GM18867 (cell line): ENCODE measurements at regions not wholly inside any gene's neighbourhood (a gene's known extent, or its start where the extent isn't known, plus 50 kb on each side); places are given as distances from the start of the nearest gene placed in this dataset.

Source experiments
- ATAC-seq: cut with Tn5 transposase; IDR thresholded peaks from one replicate; pipeline ENCODE4 v1.9.1; 2021; ENCODE audit warnings: mild to moderate bottlenecking, moderate library complexity; ENCODE audit not compliant: unreplicated experiment

DNA sequence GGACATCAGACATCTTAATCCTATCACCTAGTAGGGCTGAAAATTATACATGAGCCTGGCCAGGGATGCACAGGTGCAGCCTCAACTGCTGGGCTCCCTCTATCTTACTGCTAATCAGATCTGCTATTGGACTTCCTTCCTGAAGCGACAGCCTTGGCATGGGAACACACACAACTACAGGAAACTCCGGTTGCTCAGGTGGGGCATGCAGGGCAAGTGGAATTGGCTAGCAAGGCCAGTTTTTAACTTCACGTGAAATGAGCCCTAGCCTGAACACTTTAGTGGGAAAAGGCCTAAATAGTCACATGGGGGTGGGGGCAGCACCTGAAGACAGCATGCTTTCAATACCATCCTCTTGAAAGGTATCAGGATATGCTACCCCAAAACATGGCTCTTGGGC lies 147.9 kb upstream of the NCKAP5 start:
- ATAC-seq = no peak

DNA sequence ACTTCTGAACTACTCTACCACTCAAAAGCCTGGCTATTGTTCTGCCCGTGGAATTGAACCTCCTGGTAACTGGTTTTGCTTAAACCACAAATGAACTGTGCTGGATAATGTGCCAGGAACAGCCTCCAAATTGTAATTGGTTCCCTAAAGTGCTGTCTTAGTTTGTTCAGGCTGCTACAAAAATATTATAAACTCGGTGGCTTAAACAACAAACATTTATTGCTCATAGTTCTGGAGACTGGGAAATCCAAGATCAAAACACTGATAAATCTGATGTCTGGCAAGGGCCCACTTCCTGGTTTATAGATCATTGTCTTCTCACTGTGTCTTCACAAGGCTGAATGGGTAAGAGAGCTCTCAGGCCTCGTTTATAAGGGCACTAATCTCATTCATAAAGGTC lies 149.2 kb upstream of the NCKAP5 start:
- no peak for ATAC-seq

- no peak for ATAC-seq
Measured at GRCh38 chr2:133718688-133719201, 150.5 kb upstream of the NCKAP5 start.

DNA sequence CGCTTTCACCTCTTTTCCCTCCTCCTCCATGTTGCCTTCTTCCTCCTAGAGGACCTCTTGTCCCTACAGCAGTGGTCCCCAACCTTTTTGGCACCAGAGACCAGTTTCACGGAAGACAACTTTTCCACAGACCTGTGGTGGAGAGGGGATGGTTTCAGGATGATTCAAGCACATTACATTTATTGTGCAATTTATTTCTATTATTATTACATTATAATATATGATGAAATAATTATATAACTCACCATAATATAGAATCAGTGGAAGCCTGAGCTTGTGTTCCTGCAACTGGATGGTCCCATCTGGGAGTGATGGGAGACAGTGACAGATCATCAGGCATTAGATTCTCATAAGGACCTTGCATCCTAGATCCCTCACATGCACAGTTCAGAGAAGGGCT lies 152.2 kb upstream of the NCKAP5 start:
- no peak for ATAC-seq

DNA sequence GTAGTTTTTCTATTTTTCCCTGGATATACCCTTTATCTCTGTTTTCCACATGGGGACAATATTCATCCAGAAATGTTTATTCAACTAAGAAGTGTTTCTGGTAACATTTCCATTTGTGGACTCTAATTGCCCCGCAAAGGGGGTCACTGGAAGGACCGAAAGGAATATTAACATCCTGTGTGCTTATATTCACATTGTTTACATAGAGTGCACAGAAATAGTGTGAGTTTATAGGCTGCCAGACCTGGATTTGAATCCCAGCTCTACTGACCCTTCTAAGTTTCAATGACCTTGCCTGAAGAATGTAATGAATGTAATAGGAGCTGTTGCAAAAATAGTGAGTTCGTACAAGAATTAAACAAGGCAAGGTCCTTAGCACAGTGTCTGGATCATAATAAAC lies 152.9 kb upstream of the NCKAP5 start:
- no peak for ATAC-seq

- no peak for ATAC-seq
Measured at GRCh38 chr2:133723133-133723532, 154.9 kb upstream of the NCKAP5 start.

DNA sequence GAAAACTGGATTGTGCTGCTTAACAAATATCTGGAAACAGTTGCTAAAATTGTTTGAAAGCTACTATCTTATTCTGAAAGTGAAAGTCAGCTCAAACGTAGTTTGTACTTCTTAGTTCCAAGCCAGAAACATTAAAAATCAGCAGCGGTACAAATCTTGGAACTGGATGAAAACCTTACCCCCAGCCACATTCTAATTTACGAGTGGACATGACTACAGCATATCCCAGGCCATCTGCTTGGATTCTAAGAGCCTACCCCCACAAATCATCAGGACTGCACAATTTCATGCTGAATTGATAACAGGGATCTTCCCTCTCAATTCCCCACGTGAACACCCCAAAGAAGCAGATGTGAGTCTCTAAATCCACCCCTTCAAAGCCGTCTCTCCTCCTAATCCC lies 158.7 kb upstream of the NCKAP5 start:
- no peak for ATAC-seq

DNA sequence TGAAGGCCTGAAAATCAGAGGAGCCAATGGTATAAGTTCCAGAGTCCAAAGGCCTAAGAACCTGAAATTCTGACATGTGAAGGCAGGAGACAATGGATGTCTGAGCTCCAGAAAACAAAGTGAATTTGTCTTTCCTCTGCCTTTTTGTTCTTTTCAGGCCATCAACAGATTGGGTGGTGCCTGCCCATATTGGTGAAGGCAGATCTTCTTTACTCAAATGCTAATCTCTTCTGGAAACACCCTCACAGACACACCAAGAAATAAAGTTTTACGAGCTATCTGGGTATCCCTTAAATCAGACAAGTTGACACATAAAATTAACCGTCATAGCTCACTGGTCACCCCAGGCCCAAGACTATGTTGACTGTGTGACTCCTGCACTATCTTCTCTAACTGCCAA lies 163.8 kb upstream of the NCKAP5 start:
- no peak for ATAC-seq

GRCh38 chr2:133732982-133733900 lies 165.0 kb upstream of the NCKAP5 start:
- ATAC-seq = no peak

DNA sequence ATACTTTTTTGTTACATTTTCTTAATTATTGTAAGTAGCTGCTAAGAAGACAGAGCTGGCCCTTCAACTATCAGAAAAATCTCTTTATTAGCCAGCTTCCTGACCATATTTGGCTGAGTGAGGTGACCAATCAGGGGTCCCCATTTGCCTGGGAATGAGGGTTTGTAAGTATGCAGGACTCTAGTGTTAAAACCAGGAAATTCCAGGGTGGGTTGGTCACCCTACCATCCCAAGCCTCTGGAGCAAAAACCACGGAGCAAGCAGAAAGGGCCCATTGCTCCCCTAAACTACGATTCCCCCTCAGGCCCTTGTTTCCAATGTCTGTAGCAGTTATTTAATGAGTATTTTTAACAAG lies 165.6 kb upstream of the NCKAP5 start:
- no peak for ATAC-seq

DNA sequence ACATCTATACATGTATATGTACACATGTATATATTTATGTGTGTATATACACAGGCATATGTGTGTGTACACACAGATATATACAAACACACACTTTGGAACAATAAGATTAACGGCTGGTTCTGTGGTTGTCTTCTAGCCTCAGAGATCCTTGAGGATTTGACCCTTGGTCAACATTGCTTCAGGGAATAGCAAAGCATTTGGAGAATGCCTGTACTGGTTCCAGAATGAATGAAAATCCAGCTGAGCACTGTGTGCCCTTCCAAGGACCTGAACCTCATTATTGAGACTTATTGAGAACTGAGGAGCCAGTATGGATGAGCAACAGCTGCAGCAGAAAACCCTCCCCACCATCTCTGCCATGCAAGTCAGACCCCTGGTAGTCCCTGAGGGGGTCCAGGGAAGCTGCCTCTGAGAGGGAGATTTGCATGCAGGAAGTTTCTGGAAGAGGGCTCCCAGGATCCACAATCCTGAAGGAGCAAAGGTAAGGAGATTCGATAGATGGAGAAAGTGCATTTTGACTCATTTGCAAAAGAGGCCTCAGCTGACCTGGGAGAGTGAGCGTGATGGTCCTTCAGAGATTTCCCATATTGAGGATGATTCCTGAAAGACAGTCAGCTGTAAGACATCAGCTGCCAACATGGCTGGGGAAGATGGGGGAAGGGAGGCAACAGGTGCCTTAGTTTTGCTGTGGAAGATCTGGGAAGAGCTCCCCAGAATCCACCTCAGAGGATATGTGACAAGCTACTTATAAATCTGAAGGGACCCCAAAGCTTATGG lies 166.6 kb upstream of the NCKAP5 start:
- no peak for ATAC-seq

GRCh38 chr2:133736674-133737073 lies 168.4 kb upstream of the NCKAP5 start:
- no peak for ATAC-seq

- no peak for ATAC-seq
Measured at GRCh38 chr2:133737242-133737993, 169.2 kb upstream of the NCKAP5 start.

GRCh38 chr2:133739039-133739438 lies 170.8 kb upstream of the NCKAP5 start:
- ATAC-seq = no peak

GRCh38 chr2:133740500-133740899 lies 172.2 kb upstream of the NCKAP5 start:
- no peak for ATAC-seq

GRCh38 chr2:133748007-133748700 lies 179.9 kb upstream of the NCKAP5 start:
- no peak for ATAC-seq

GRCh38 chr2:133753665-133754064 lies 185.4 kb upstream of the NCKAP5 start:
- no peak for ATAC-seq

GRCh38 chr2:133755480-133756300 lies 187.4 kb upstream of the NCKAP5 start:
- no peak for ATAC-seq

GRCh38 chr2:133756833-133757232 lies 188.6 kb upstream of the NCKAP5 start:
- no peak for ATAC-seq

- ATAC-seq = no peak
Measured at GRCh38 chr2:133760376-133760775, 192.1 kb upstream of the NCKAP5 start.
